GM10266 (cell line): ENCODE measurements at regions not wholly inside any gene's neighbourhood (a gene's known extent, or its start where the extent isn't known, plus 50 kb on each side); places are given as distances from the start of the nearest gene placed in this dataset.

Experiments
- DNase-seq: peaks from one replicate; pipeline ENCODE4 v3.0.0; 2012; ENCODE audit errors: extremely low spot score
- TF ChIP-seq, protein P1 (sequence below): IDR thresholded peaks from 2 replicates; pipeline ENCODE4 v1.5.1; 2012; ENCODE audit warnings: mild to moderate bottlenecking, low read depth; ENCODE audit not compliant: control insufficient read depth, insufficient read depth; ENCODE audit errors: missing control alignments

DNA sequence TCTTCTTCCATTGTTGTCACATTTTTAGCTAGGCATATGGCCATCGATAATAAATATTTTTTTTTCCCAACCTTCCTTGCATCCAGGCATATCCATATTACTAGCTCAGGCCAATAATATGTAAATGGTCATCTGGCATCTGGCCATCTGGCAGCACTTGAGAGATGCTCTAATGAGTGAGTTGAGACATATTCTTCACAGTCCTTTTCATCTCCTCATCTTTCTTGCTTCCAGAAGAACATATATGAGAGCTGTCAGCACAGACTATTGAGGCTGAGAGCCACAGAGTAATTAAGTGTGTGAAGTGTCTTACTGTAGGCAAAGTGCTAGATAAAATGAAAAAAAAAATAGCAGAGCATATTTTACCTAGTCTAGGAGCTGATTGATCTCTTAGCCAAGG, 628.4 kb upstream of the TMPRSS15 start:
- TF ChIP-seq, protein P1, sequence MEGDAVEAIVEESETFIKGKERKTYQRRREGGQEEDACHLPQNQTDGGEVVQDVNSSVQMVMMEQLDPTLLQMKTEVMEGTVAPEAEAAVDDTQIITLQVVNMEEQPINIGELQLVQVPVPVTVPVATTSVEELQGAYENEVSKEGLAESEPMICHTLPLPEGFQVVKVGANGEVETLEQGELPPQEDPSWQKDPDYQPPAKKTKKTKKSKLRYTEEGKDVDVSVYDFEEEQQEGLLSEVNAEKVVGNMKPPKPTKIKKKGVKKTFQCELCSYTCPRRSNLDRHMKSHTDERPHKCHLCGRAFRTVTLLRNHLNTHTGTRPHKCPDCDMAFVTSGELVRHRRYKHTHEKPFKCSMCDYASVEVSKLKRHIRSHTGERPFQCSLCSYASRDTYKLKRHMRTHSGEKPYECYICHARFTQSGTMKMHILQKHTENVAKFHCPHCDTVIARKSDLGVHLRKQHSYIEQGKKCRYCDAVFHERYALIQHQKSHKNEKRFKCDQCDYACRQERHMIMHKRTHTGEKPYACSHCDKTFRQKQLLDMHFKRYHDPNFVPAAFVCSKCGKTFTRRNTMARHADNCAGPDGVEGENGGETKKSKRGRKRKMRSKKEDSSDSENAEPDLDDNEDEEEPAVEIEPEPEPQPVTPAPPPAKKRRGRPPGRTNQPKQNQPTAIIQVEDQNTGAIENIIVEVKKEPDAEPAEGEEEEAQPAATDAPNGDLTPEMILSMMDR: no peak
- DNase-seq: no peak

DNA sequence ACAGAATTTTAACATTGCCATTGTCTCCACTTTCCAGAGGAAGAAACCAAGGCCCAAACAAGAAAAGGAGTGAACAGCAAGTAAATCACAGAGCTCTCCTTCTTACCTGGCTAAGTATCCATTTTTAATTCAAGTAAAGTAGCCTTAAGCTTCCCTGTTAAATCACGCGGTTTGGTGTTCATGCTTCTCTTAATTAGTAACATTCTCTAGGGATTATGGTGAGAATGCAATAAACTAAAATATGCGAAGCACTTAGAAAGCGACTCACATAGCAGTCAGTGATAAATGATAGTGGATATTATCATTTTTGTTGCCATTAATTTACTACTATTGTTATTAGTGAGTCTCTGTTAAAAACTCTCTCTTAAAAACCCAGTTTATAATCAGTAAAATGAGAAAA, 630.5 kb upstream of the TMPRSS15 start:
- DNase-seq: no peak
- TF ChIP-seq, protein P1: no peak

DNA sequence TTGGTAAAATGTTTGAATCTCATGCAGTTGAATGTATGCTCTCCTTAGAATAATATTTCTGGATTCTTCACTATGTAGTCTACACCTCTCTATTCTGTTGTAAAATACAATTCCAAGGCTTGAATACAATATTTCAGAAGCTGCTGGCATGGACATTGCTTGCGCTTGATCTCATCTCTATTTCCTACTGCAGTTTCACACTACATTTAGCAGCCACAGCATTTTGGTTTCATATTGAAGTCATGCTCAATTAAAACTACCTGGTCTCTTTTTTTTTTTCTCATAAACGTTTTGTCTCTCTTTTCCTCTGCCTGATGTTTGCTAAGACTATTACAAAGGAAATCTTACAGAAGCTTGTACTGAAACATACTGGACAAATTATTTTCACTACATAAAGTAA, 631.0 kb upstream of the TMPRSS15 start:
- no peak for DNase-seq

DNA sequence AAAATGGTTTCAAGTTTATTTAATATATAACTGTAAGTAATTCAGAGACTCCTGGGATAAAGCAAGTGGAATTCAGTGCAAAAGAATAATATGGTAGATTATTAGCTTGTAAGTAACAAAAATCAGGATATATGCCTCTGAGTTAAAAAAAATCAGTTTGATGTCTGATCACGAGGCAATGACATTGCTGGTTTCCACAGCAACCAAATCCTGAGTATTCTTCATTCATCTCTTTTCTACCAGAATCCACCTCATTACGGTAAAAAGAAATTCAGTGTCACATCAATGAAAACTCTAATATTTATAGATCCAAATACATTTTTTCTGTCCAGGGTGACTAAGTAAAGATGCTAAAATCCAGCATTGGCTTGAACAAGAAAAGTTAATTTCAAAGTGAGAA, 642.3 kb upstream of the TMPRSS15 start:
- DNase-seq: no peak
- TF ChIP-seq, protein P1: no peak

More for the DNA sequence above, 631.0 kb upstream of the TMPRSS15 start:
- TF ChIP-seq, protein P1: no peak

DNA sequence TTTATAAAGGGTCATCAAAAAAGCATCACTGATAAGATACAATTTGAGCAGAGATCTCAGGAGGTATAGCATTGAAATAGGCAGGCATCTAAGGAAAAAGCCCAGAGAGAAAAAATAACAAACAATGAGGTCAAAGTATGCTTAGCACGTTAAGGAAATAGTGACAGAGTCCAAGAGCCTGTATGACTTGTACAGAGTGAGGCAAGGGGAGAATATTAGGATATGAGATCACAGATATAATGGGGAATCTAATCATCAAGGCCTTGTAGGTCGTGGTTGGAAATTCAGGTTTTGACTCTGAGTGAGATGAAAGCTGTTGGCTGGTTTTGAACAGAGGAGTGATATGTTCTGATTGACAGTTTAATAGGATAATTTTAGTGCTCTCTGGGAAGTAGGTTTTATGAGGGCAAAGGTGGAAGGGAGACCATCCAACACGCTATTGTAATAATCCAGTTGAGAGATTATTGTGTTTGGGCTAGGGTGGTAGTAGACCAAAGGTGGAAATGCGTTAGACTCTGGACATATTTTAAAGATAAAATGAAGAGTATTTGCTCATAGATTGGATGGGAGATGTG, 644.6 kb upstream of the TMPRSS15 start:
- DNase-seq: no peak
- TF ChIP-seq, protein P1: no peak

DNA sequence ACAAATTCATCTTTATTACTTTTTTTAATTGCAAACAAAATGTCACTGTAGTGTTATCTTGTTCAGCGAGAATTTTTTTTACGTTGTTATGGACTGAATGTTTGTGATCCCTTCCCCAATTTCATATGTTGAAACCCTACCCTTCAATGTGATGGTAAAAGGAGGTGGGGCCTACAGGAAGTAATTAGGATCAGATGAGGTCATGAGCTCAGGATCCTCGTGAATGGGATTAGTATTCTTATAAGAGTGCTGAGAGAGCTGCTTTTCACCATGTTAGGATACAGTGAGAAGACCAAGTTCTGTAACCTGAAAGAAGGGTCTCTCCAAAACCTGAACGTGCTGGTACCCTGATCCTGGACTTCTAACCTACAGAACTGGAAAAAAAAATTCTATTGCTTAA, 646.0 kb upstream of the TMPRSS15 start:
- no peak for DNase-seq
- TF ChIP-seq, protein P1: no peak

DNA sequence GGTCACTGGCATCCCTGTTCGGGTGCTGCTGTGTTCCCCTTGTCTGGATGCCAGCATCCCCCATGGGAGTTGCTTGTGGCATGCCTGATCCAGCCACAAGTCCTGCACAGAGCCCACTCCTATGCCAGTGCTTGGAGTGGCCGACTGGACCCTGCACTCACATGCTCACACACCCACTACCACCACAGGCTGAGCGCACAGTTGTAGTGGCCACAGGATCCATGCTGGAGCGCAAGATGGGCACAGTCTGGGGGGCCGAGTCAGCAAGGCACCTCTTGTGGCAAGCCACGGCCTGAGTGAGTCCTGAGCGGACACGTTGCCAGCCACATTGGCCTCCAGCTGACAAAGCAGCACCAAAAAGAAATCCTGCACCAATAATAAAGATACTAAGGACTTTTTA, 661.6 kb upstream of the TMPRSS15 start:
- TF ChIP-seq, protein P1: no peak
- DNase-seq: no peak
